A549 (cell line): ENCODE measurements at regions not wholly inside any gene's neighbourhood (a gene's known extent, or its start where the extent isn't known, plus 50 kb on each side); places are given as distances from the start of the nearest gene placed in this dataset.

Experiments used
- ATAC-seq, 2 experiments: fragments of 200-7000 bp in 1 of 2; fragments of >200 bp in 1 of 2; cut with Nextera tagmentation in 1 of 2; cut with Tn5 transposase in 1 of 2; 3 replicates each; pipeline versions ENCODE4 v1.8.0 to v1.9.1; 2018 to 2020; ENCODE audit warnings: mild to moderate bottlenecking in 1 of 2, moderate library complexity in 1 of 2
- CTCF ChIA-PET: fragments of 300-600 bp; sonication (Branson Sonifier 250); formaldehyde crosslinking; extraction: SDS; loops from one replicate; lab custom pipeline; 2021; ENCODE audit warnings: antibody characterized with exemption, inconsistent platforms; lab: Yijun Ruan, JAX
- POLR2A ChIA-PET: fragments of 350-600 bp; formaldehyde crosslinking; extraction: SDS; loops from one replicate; lab custom pipeline; 2021; ENCODE audit warnings: antibody characterized with exemption, inconsistent platforms; lab: Yijun Ruan, JAX
- DNase-seq, 2 experiments: peaks; one replicate each; pipeline versions ENCODE4 v3.0.0 to v3.0.0-alpha.2; 2011 to 2016; ENCODE audit warnings: low read depth in 1 of 2, low spot score in 1 of 2
- FAIRE-seq: peaks from 2 replicates; lab custom pipeline; 2011; peaks lifted over from hg19 to GRCh38; lab: Jason Lieb, UNC
- H3K27ac ChIP-seq, 2 experiments: fragments of >200 bp; sonication (Bioruptor Twin); formaldehyde crosslinking; 3 replicates each; pipeline ENCODE4 v1.5.1; 2016 to 2017
- H3K4me1 ChIP-seq: fragments of >200 bp; sonication (Bioruptor Twin); formaldehyde crosslinking; 3 replicates; pipeline ENCODE4 v1.6.1; 2016
- H3K4me2 ChIP-seq: fragments of >200 bp; sonication (Bioruptor Twin); formaldehyde crosslinking; 3 replicates; pipeline ENCODE4 v1.6.1; 2016
- H3K4me3 ChIP-seq: fragments of >200 bp; sonication (Bioruptor Twin); formaldehyde crosslinking; 3 replicates; pipeline ENCODE4 v1.5.1; 2016
- H3K9me3 ChIP-seq: fragments of >200 bp; sonication (Bioruptor Twin); formaldehyde crosslinking; 3 replicates; pipeline ENCODE4 v1.6.1; 2016
- CBX2 ChIP-seq: fragments of 200-600 bp; sonication (generic); IDR thresholded peaks from 2 replicates; pipeline ENCODE4 v1.6.1; 2016; ENCODE audit warnings: low read depth, mild to moderate bottlenecking, borderline replicate concordance
- CBX8 ChIP-seq: fragments of 200-600 bp; sonication (generic); IDR thresholded peaks from 2 replicates; pipeline ENCODE4 v1.6.1; 2016
- CHD4 ChIP-seq: fragments of 200-600 bp; sonication (generic); IDR thresholded peaks from 2 replicates; pipeline ENCODE4 v1.6.1; 2016; ENCODE audit warnings: antibody characterized with exemption, mild to moderate bottlenecking, borderline replicate concordance
- ELK1 ChIP-seq: fragments of 150-350 bp; IDR thresholded peaks from 2 replicates; pipeline ENCODE4 v1.6.1; 2014; ENCODE audit warnings: low read depth, mild to moderate bottlenecking, low read length
- FOSB ChIP-seq: fragments of 250-450 bp; sonication (Bioruptor Pico); IDR thresholded peaks from 2 replicates; pipeline ENCODE4 v1.5.0; 2020; ENCODE audit warnings: mild to moderate bottlenecking, moderate library complexity
- FOXS1 ChIP-seq: fragments of 250-450 bp; sonication (Bioruptor Pico); IDR thresholded peaks from 2 replicates; pipeline ENCODE4 v1.5.0; 2020; ENCODE audit warnings: mild to moderate bottlenecking, moderate library complexity
- GATA3 ChIP-seq: IDR thresholded peaks from 2 replicates; pipeline ENCODE4 v1.6.1; 2012; ENCODE audit warnings: borderline replicate concordance
- HDAC2 ChIP-seq: fragments of 200-600 bp; sonication (generic); IDR thresholded peaks from 2 replicates; pipeline ENCODE4 v1.6.1; 2016
- HES2 ChIP-seq: fragments of >200 bp; sonication (Bioruptor Twin); formaldehyde crosslinking; IDR thresholded peaks from 2 replicates; pipeline ENCODE4 v1.6.1; 2016
- HOXB13 ChIP-seq: fragments of 250-450 bp; sonication (Bioruptor Pico); IDR thresholded peaks from 2 replicates; pipeline ENCODE4 v1.5.0; 2020; ENCODE audit warnings: low read depth, mild to moderate bottlenecking, moderate library complexity
- JUNB ChIP-seq: fragments of >200 bp; sonication (Bioruptor Twin); formaldehyde crosslinking; IDR thresholded peaks from 2 replicates; pipeline ENCODE4 v1.6.1; 2016
- KDM1A ChIP-seq: fragments of 200-600 bp; sonication (generic); IDR thresholded peaks from 2 replicates; pipeline ENCODE4 v1.6.1; 2016; ENCODE audit warnings: low read depth, mild to moderate bottlenecking
- KDM5A ChIP-seq: fragments of 200-600 bp; sonication (generic); IDR thresholded peaks from 2 replicates; pipeline ENCODE4 v1.6.1; 2016; ENCODE audit warnings: antibody characterized with exemption, mild to moderate bottlenecking
- MAFK ChIP-seq: fragments of 450-650 bp; IDR thresholded peaks from 2 replicates; pipeline ENCODE4 v1.6.1; 2014; ENCODE audit not compliant: partially characterized antibody
- MYC ChIP-seq: IDR thresholded peaks from 2 replicates; pipeline ENCODE4 v1.6.1; 2012; ENCODE audit warnings: mild to moderate bottlenecking, inconsistent platforms, low read length, improper control_type of control experiment, borderline replicate concordance
- NR3C1 ChIP-seq: fragments of >200 bp; sonication (Bioruptor Twin); formaldehyde crosslinking; IDR thresholded peaks from 3 replicates; pipeline ENCODE4 v1.6.1; 2017
- PHF8 ChIP-seq: fragments of 200-600 bp; sonication (generic); IDR thresholded peaks from 2 replicates; pipeline ENCODE4 v1.6.1; 2016; ENCODE audit warnings: low read depth, mild to moderate bottlenecking, antibody characterized with exemption, moderate library complexity, borderline replicate concordance
- POLR2AphosphoS2 ChIP-seq: conservative IDR thresholded peaks from 2 replicates; pipeline ENCODE4 v1.6.1; 2012; ENCODE audit warnings: low read length, improper control_type of control experiment, inconsistent platforms
- RAD21 ChIP-seq, 2 experiments: fragments of >200 bp in 1 of 2; sonication (Bioruptor Twin) in 1 of 2; formaldehyde crosslinking in 1 of 2; IDR thresholded peaks in 1 of 2; conservative IDR thresholded peaks in 1 of 2; 2 replicates in 1 of 2; 3 replicates in 1 of 2; pipeline ENCODE4 v1.6.1; 2012 to 2018; ENCODE audit warnings: inconsistent platforms in 1 of 2
- RCOR1 ChIP-seq: fragments of 150-350 bp; IDR thresholded peaks from 2 replicates; pipeline ENCODE4 v1.6.1; 2014; ENCODE audit warnings: antibody characterized with exemption, low read length, low read depth
- RNF2 ChIP-seq: fragments of 200-600 bp; sonication (generic); IDR thresholded peaks from 2 replicates; pipeline ENCODE4 v1.6.1; 2016; ENCODE audit warnings: low read depth, mild to moderate bottlenecking, antibody characterized with exemption, moderate library complexity, borderline replicate concordance
- TFCP2L1 ChIP-seq: fragments of 250-450 bp; sonication (Bioruptor Pico); IDR thresholded peaks from 2 replicates; pipeline ENCODE4 v1.5.0; 2021; ENCODE audit warnings: mild to moderate bottlenecking
- TP53 ChIP-seq: fragments of 250-450 bp; sonication (Bioruptor Pico); IDR thresholded peaks from 2 replicates; pipeline ENCODE4 v1.5.0; 2021; ENCODE audit warnings: mild to moderate bottlenecking, moderate library complexity
- WGBS: methylation state at CpG from one replicate; pipeline ENCODE4 v1.1.6; 2017; ENCODE audit errors: missing lambda C conversion rate; 5-methylcytosine and 5-hydroxymethylcytosine counted together

GRCh38 chr16:6374821-6375220 is 957.8 kb upstream of the RBFOX1 start (continued):
- no peak for TF ChIP-seq CBX8
- no peak for TF ChIP-seq CHD4
- no peak for TF ChIP-seq RNF2
- TF ChIP-seq RAD21 (conservative IDR thresholded peaks at IDR 0.05 in 1 of 2, IDR thresholded peaks at IDR 0.05 in 1 of 2): no peak
- no peak for TF ChIP-seq ELK1

GRCh38 chr16:6364846-6365245 is 967.8 kb upstream of the RBFOX1 start:
- 0% methylated on average over 3 of the region's 3 CpGs for WGBS
- Histone ChIP-seq H3K4me2 (no peak overlapping the region), H3K27ac (no peak overlapping the region), H3K9me3 (no peaks in the 10 kb centered on the region), H3K4me3 (no peak overlapping the region), H3K4me1 (no peaks in the 10 kb centered on the region)
- POLR2A ChIA-PET: no interaction called here
- TF ChIP-seq TFCP2L1 (CRISPR knock-in tag) (no peak), MYC (no peak), HES2 (no peak), MAFK (no peak), NR3C1 (no peak), KDM5A (no peak), POLR2AphosphoS2 (no peak)
- no peak for ATAC-seq
- no peak for DNase-seq
- CTCF ChIA-PET: interaction anchor here (0.6 kb wide), 1 partner anchor 93 kb away, joined by 3 read pairs; no protein-coding TSS in a partner anchor
- FAIRE-seq: no peak

DNA sequence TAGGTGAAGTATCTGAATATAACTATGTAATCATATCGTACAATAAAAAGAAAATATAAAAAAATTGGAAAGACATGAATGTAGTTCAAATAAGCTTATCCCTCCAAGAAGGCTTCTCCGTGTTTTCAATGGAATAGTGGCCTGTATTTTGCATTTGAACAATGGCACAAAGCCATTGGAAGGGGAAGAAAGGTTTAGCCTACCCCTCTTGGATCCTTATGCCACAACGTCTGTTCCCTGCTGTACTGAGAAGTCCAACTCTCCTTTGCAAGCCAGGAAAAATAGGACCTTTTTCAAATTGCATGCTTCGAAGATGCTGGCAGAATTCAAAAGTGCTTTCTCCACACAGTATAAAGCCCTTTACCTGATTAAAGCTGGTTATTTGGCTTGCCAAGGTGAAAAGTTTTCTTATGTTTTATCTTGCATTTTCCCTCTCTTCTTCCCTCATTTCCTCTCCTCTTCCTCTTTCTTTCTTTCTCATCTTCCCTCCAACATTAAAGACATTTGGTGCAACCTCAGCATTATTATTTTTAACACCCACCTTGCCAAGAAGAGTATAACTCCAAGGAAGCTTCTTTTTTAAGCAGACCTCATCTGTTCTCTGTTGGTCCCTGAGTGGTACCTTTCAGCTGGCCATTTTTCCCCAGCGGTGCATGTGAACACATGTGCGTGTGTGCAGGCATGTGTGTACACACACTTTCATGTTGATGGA is 968.6 kb upstream of the RBFOX1 start:
- TF ChIP-seq HES2 (no peak), CBX2 (no peak), MAFK (peak; percentile 42), FOXS1 (no peak)
- 2% methylated on average over 6 of the region's 6 CpGs for WGBS
- no peaks in the 10 kb centered on the region for H3K4me1 ChIP-seq
- H3K27ac ChIP-seq: no peak overlapping the region
- ChIA-PET CTCF (no interaction called here), POLR2A (no interaction called here)
- ATAC-seq (no peak), FAIRE-seq (no peak), DNase-seq (no peak)
- no peaks in the 10 kb centered on the region for H3K9me3 ChIP-seq
- no peak overlapping the region for H3K4me3 ChIP-seq
- H3K4me2 ChIP-seq: no peak overlapping the region

DNA sequence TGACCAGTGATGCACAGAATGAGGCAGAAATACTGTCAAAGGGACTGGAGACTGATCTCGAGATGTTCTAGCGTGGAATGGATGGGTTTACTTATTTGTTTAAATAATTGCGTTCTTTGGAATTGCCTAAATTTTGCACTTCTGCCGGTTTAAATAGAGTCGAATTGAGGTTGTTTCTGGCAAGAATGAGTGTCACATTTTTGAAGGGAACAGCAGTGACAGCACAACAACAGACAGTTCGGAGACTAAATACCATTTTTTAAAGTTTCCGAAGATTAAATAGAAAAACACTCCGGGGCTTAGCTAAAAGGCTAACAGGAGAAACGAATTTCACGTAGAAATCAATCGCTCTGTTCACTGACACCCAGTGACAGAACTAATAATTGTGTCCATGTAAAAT is 969.2 kb upstream of the RBFOX1 start:
- Histone ChIP-seq H3K27ac (no peak overlapping the region), H3K4me2 (no peak overlapping the region), H3K4me3 (no peak overlapping the region), H3K9me3 (no peaks in the 10 kb centered on the region), H3K4me1 (no peaks in the 10 kb centered on the region)
- DNase-seq (no peak), ATAC-seq (no peak), FAIRE-seq (no peak)
- ChIA-PET CTCF (no interaction called here), POLR2A (no interaction called here)
- no peak for TF ChIP-seq HOXB13 (CRISPR knock-in tag)
- TF ChIP-seq CBX8: no peak
- TF ChIP-seq MYC: no peak
- TF ChIP-seq FOSB (CRISPR knock-in tag): no peak
- TF ChIP-seq TP53: no peak
- TF ChIP-seq CBX2: no peak
- no peak for TF ChIP-seq KDM1A
- TF ChIP-seq PHF8: no peak
- TF ChIP-seq JUNB: no peak
- TF ChIP-seq TFCP2L1 (CRISPR knock-in tag): no peak
- no peak for TF ChIP-seq RCOR1
- TF ChIP-seq GATA3: no peak
- no peak for TF ChIP-seq HDAC2
- 1% methylated on average over 11 of the region's 11 CpGs for WGBS
